Testis (tissue), 2 donors: ENCODE measurements at regions not wholly inside any gene's neighbourhood (a gene's known extent, or its start where the extent isn't known, plus 50 kb on each side); places are given as distances from the start of the nearest gene placed in this dataset.

ENCODE experiments used
- POLR2A ChIP-seq: fragments of 450-650 bp; IDR thresholded peaks from one replicate; pipeline ENCODE4 v1.6.1; 2017; ENCODE audit warnings: antibody characterized with exemption, mild to moderate bottlenecking, moderate library complexity
- TF ChIP-seq, protein P1 (sequence below), 3 experiments: fragments of 450-650 bp in 2 of 3; fragments of 200-600 bp in 1 of 3; sonication (generic) in 1 of 3; IDR thresholded peaks; one replicate each; pipeline ENCODE4 v1.5.1; 2016 to 2019; ENCODE audit warnings: antibody characterized with exemption in 3 of 3, mild to moderate bottlenecking in 2 of 3, moderate library complexity in 1 of 3

GRCh38 chr12:98420461-98420860 is 94.9 kb upstream of the TMPO start:
- no peak for TF ChIP-seq POLR2A
- TF ChIP-seq, protein P1, sequence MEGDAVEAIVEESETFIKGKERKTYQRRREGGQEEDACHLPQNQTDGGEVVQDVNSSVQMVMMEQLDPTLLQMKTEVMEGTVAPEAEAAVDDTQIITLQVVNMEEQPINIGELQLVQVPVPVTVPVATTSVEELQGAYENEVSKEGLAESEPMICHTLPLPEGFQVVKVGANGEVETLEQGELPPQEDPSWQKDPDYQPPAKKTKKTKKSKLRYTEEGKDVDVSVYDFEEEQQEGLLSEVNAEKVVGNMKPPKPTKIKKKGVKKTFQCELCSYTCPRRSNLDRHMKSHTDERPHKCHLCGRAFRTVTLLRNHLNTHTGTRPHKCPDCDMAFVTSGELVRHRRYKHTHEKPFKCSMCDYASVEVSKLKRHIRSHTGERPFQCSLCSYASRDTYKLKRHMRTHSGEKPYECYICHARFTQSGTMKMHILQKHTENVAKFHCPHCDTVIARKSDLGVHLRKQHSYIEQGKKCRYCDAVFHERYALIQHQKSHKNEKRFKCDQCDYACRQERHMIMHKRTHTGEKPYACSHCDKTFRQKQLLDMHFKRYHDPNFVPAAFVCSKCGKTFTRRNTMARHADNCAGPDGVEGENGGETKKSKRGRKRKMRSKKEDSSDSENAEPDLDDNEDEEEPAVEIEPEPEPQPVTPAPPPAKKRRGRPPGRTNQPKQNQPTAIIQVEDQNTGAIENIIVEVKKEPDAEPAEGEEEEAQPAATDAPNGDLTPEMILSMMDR (IDR thresholded peaks at IDR 0.05): no peak
